ENCODE measurements at regions not wholly inside any gene's neighbourhood (a gene's known extent, or its start where the extent isn't known, plus 50 kb on each side); places are given as distances from the start of the nearest gene placed in this dataset.

- Histone ChIP-seq H3K27ac (replicated peaks) (no peak overlapping the region), H3K27me3 (ENCODE audit: insufficient read depth, poor library complexity, severe bottlenecking) (no peaks in the 10 kb centered on the region), H3K4me3 (replicated peaks; ENCODE audit: insufficient read depth, low read length) (no peak overlapping the region)
- no peak for DNase-seq (ENCODE audit: low read depth in 1 of 2, low spot score in 1 of 2)
- TF ChIP-seq, protein P1, sequence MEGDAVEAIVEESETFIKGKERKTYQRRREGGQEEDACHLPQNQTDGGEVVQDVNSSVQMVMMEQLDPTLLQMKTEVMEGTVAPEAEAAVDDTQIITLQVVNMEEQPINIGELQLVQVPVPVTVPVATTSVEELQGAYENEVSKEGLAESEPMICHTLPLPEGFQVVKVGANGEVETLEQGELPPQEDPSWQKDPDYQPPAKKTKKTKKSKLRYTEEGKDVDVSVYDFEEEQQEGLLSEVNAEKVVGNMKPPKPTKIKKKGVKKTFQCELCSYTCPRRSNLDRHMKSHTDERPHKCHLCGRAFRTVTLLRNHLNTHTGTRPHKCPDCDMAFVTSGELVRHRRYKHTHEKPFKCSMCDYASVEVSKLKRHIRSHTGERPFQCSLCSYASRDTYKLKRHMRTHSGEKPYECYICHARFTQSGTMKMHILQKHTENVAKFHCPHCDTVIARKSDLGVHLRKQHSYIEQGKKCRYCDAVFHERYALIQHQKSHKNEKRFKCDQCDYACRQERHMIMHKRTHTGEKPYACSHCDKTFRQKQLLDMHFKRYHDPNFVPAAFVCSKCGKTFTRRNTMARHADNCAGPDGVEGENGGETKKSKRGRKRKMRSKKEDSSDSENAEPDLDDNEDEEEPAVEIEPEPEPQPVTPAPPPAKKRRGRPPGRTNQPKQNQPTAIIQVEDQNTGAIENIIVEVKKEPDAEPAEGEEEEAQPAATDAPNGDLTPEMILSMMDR (IDR thresholded peaks at IDR 0.05; ENCODE audit: insufficient read depth, low read length) = no peak
- TF ChIP-seq SPI1 (IDR thresholded peaks at IDR 0.05; ENCODE audit: borderline replicate concordance, low read depth) (no peak), GABPA (IDR thresholded peaks at IDR 0.05; ENCODE audit: low read depth) (no peak), POLR2AphosphoS5 (IDR thresholded peaks at IDR 0.05; ENCODE audit: low read depth) (no peak)
- TF ChIP-seq, protein P2, sequence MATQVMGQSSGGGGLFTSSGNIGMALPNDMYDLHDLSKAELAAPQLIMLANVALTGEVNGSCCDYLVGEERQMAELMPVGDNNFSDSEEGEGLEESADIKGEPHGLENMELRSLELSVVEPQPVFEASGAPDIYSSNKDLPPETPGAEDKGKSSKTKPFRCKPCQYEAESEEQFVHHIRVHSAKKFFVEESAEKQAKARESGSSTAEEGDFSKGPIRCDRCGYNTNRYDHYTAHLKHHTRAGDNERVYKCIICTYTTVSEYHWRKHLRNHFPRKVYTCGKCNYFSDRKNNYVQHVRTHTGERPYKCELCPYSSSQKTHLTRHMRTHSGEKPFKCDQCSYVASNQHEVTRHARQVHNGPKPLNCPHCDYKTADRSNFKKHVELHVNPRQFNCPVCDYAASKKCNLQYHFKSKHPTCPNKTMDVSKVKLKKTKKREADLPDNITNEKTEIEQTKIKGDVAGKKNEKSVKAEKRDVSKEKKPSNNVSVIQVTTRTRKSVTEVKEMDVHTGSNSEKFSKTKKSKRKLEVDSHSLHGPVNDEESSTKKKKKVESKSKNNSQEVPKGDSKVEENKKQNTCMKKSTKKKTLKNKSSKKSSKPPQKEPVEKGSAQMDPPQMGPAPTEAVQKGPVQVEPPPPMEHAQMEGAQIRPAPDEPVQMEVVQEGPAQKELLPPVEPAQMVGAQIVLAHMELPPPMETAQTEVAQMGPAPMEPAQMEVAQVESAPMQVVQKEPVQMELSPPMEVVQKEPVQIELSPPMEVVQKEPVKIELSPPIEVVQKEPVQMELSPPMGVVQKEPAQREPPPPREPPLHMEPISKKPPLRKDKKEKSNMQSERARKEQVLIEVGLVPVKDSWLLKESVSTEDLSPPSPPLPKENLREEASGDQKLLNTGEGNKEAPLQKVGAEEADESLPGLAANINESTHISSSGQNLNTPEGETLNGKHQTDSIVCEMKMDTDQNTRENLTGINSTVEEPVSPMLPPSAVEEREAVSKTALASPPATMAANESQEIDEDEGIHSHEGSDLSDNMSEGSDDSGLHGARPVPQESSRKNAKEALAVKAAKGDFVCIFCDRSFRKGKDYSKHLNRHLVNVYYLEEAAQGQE (IDR thresholded peaks at IDR 0.05; ENCODE audit: insufficient replicate concordance, low read depth) = no peak
These were observed 783.3 kb upstream of the ATXN8OS start for GRCh38 chr13:69324090-69324886.

DNA sequence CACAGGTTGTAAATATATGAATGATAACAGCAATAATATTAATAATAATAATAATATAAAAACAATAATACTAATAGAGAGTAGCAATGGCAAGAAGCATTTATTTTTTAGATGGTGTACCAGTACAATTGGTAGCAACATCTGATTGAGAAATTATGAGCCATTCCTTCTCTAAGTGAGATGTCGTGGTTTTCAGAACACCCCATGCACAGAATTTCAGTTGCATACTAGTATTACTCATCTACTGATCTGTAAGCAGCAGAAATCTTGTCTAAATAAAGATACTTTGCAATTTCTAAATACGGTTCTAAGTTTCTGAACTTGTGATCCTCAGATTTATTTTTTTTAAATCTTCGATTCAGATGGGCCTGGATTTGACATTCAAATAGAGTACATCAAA is 788.0 kb upstream of the ATXN8OS start:
- H3K27ac ChIP-seq (replicated peaks) = no peak overlapping the region
- no peak for DNase-seq (ENCODE audit: low read depth in 1 of 2, low spot score in 1 of 2)

GRCh38 chr13:69315039-69315438 is 792.6 kb upstream of the ATXN8OS start:
- H3K27me3 ChIP-seq (ENCODE audit: insufficient read depth, poor library complexity, severe bottlenecking) = no peaks in the 10 kb centered on the region
- H3K4me3 ChIP-seq (replicated peaks; ENCODE audit: insufficient read depth, low read length) = no peak overlapping the region

More for the DNA sequence above, 788.0 kb upstream of the ATXN8OS start:
- TF ChIP-seq, protein P1 (IDR thresholded peaks at IDR 0.05; ENCODE audit: insufficient read depth, low read length) = no peak
- no peak for TF ChIP-seq SPI1 (IDR thresholded peaks at IDR 0.05; ENCODE audit: borderline replicate concordance, low read depth)
- TF ChIP-seq, protein P2 (IDR thresholded peaks at IDR 0.05; ENCODE audit: insufficient replicate concordance, low read depth) = no peak
- H3K27me3 ChIP-seq (ENCODE audit: insufficient read depth, poor library complexity, severe bottlenecking) = no peaks in the 10 kb centered on the region
- no peak overlapping the region for H3K4me3 ChIP-seq (replicated peaks; ENCODE audit: insufficient read depth, low read length)

More at GRCh38 chr13:69315039-69315438, 792.6 kb upstream of the ATXN8OS start:
- DNase-seq (ENCODE audit: low read depth in 1 of 2, low spot score in 1 of 2) = no peak
- H3K27ac ChIP-seq (replicated peaks) = no peak overlapping the region
- TF ChIP-seq, protein P2 (IDR thresholded peaks at IDR 0.05; ENCODE audit: insufficient replicate concordance, low read depth) = no peak
- TF ChIP-seq GABPA (IDR thresholded peaks at IDR 0.05; ENCODE audit: low read depth) = no peak
- no peak for TF ChIP-seq POLR2AphosphoS5 (IDR thresholded peaks at IDR 0.05; ENCODE audit: low read depth)
- TF ChIP-seq, protein P1 (IDR thresholded peaks at IDR 0.05; ENCODE audit: insufficient read depth, low read length) = no peak
- TF ChIP-seq SPI1 (IDR thresholded peaks at IDR 0.05; ENCODE audit: borderline replicate concordance, low read depth) = no peak

All from HL-60 (cell line).